ENCODE measurements at regions not wholly inside any gene's neighbourhood (a gene's known extent, or its start where the extent isn't known, plus 50 kb on each side); places are given as distances from the start of the nearest gene placed in this dataset.
"Not testable (repeated sequence)": the region's sequence is repeated elsewhere in the genome, so short reads cannot be mapped to it uniquely, and the experiment has no call there.

DNA sequence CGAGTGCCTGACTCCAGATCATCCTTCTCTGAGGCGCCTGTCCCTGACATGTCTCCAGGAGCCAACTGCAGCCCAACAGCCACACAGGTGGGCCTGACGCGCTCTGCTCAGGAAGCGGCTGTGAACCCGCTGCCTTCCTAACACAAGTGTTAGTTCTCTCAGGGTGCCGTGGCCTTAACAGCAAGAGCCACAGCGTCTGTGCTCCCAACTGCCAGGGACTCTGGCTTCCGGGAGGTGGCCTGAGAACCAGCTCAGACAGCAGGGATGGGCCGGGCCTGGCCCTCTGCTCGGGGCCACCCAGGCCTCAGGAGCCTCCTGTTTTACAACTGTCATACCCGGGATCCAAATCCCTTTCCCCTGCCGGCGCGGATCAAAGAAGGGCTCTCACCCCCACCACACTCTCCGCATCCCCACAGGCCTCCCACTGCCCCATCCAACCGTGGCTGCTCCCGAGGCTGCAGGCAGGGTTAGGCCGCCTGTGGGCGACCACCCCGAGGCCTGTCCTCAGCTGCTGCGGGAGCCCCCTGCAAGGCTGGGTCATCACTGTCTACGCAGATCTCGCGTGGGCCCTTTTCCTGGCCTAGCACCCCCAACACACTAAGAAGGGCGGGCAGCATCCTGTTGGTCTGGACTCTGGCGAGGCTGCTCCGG, 114.2 kb upstream of the ZNF236 start:
- no peaks in the 10 kb centered on the region for H3K36me3 Mint-ChIP-seq
- no peak overlapping the region for H3K4me3 Mint-ChIP-seq
- no peak overlapping the region for H3K27ac Mint-ChIP-seq
- H3K9me3 Mint-ChIP-seq, result no peaks in the 10 kb centered on the region
- DNase-seq, result no peak
- H3K4me1 Mint-ChIP-seq, result no peaks in the 10 kb centered on the region
- peaks cover 17% of the 10 kb centered on the region for H3K27me3 Mint-ChIP-seq

DNA sequence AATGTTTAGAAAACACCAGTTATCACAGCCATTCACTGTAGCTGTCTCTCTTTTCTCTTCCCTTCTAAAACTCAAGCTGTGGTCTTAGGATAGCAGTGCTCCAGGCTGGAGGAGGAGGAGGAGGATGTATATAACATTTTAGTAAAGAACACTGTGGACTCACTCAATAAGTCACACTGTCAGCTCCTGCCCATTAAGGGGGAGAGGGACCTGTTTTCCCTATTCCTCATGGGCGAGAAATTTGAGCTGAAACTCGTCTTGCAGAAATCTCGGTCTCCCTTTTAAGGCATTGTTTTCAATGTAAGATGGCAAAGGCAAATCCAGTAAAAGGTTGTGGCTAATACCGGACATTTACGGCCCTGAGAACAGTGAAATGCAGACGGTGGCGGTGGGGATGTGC, 114.8 kb upstream of the ZNF236 start:
- Mint-ChIP-seq H3K4me3 (no peak overlapping the region), H3K36me3 (no peaks in the 10 kb centered on the region), H3K27ac (no peak overlapping the region), H3K9me3 (no peaks in the 10 kb centered on the region), H3K27me3 (peaks cover 13% of the 10 kb centered on the region), H3K4me1 (no peaks in the 10 kb centered on the region)
- DNase-seq, result no peak

DNA sequence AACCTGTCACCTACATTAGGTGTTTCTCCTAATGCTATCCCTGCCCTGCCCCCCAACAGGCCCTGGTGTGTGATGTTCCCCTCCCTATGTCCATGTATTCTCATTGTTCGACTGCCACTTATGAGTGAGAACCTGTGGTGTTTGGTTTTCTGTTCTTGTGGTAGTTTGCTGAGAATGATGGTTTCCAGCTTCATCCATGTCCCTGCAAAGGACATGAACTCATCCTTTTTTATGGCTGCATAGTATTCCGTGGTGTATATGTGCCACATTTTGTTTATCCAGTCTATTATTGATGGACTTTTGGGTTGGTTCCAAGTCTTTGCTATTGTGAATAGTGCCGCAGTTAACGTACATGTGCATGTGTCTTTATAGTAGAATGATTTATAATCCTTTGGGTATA, 117.8 kb upstream of the ZNF236 start:
- H3K27ac Mint-ChIP-seq, H3K36me3 Mint-ChIP-seq, H3K9me3 Mint-ChIP-seq, H3K4me3 Mint-ChIP-seq, H3K4me1 Mint-ChIP-seq, DNase-seq: not testable (repeated sequence)
- H3K27me3 Mint-ChIP-seq, result peaks cover 25% of the 10 kb centered on the region

DNA sequence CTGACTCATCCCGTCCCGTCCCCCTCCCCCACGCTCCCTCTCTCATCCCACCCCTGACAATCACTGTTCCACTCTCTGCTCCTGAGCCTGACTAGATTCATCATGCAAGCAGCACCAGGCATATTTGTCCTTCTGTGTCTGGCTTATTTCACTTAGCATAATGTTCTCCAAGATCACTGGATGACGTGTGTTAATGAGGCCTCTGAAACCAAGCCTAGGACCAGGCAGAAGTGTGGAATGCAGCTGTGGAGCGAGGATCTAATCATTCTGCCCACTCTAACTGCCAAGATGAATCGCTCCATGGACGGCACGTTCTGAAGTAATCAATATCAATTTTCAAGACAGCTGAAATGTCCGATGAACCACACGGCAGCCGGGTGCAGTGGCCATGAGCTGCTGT, 122.4 kb upstream of the ZNF236 start:
- Mint-ChIP-seq H3K27me3 (peaks cover 53% of the 10 kb centered on the region), H3K27ac (no peak overlapping the region), H3K9me3 (no peaks in the 10 kb centered on the region), H3K36me3 (no peaks in the 10 kb centered on the region), H3K4me1 (peaks cover 3% of the 10 kb centered on the region), H3K4me3 (no peak overlapping the region)
- no peak for DNase-seq

DNA sequence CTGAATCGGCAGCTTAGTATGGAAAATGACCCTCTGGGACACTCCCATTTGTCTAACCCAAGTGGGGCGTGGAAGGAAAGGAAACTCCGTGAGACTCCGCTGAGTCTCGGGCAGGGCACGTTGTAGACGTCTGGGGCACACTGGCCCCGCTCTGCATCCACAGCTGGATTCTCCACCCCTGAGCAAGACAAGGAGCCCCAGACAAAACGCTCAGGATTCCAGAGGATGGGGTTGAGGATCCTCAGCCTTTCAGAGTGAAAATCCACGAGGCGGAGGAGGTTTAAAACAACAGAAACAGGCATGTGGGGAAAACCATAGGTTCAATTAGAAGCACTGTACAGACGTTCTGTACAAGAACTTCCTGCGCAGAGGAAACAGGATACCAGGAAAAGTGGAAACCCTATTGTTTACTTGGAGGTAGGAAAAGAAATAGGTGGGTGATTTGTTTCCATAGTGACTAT, 124.9 kb upstream of the ZNF236 start:
- Mint-ChIP-seq H3K9me3 (no peaks in the 10 kb centered on the region), H3K27me3 (peaks cover 59% of the 10 kb centered on the region), H3K36me3 (no peaks in the 10 kb centered on the region), H3K4me3 (no peak overlapping the region), H3K27ac (no peak overlapping the region), H3K4me1 (peaks cover 3% of the 10 kb centered on the region)
- no peak for DNase-seq

DNA sequence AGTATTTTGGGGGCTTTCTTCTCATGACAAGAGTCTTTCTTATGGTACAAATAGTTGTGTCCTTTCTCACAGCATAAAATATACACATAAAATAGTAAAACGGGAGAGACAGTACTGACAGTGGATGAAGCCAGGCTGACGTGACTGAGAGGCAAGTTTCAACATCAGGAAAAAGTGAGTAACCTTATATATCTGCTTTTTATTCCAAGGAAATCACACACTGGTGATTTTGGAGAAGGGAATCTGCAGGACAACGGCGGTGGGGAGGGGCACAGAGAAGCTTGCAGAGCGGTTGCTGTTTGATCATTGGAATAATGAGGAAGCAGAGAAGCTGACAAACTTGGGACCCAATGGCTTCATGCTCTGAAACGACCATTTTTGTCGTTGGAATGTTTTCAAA, 130.6 kb upstream of the ZNF236 start:
- H3K27me3 Mint-ChIP-seq, result peaks cover 72% of the 10 kb centered on the region
- no peaks in the 10 kb centered on the region for H3K9me3 Mint-ChIP-seq
- peaks cover 16% of the 10 kb centered on the region for H3K4me1 Mint-ChIP-seq
- no peak for DNase-seq
- H3K4me3 Mint-ChIP-seq, result no peak overlapping the region
- no peaks in the 10 kb centered on the region for H3K36me3 Mint-ChIP-seq
- no peak overlapping the region for H3K27ac Mint-ChIP-seq

DNA sequence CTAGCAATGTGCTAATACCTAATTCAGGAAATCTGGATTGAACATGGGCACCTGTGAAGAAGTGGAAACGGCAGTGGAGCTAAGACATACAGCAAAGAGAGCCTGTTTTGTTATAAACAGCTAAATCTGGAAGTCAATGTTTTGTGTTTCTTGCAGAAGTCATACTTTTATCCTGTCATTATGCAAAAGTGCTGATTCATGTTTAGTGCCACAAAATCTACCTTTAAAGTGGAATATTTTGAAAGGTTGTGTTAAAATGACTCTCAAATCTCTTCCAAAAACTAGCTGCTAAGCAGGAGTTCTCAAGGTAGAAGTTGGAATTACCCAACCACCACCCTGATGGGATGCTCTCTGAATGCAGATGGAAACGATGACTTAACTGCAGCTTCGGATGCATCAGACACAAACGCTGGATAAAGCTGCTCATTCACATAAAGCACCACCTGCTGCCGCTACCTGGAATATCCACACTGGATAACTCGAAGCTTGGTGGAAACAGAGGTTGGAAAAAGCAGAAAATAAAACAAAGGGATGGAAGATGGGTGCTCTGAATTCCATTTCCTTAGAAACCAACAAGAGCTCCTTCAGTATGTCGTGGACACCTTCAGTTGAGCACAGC, 132.6 kb upstream of the ZNF236 start:
- Mint-ChIP-seq H3K36me3 (no peaks in the 10 kb centered on the region), H3K9me3 (no peaks in the 10 kb centered on the region), H3K27ac (no peak overlapping the region), H3K27me3 (peaks cover 70% of the 10 kb centered on the region), H3K4me1 (peaks cover 18% of the 10 kb centered on the region), H3K4me3 (no peak overlapping the region)
- DNase-seq, result no peak

DNA sequence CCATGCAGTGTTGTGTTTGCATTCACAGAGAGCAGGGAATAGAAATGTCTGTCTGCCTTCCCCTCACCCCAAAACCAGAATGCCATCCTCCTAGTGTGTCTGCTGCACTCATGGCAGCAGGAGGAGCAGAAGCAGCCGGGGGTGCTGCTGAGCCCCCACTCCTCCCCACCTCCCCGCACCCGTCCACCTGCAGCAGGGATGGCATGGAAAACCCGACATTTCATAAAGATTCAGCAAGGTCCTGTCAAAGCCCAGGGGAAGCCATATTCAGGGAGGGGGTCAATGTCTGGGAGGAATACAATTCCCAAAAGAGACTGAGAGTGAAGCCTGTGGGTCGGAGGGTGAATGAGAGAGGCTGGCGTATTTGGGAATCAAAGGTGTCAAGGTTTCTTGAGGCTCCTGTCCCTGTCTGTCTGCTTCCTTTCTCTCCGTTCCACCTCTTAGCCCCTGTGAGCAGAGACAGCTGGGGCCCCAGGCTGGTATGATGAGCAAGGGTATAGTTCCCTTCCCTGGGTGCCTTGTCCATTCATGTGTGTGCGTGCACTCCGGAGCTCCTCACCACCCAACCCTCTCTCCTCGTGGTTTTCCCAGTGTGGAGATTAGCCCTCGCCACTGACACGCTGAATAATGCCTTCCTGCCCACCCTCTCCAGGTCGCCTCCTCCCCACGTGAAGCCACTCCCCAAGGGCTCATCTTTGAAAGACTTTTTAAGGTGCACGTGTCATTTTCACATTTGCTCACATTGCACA, 133.5 kb upstream of the ZNF236 start:
- DNase-seq, result no peak
- H3K36me3 Mint-ChIP-seq, result no peaks in the 10 kb centered on the region
- H3K27me3 Mint-ChIP-seq, result peaks cover 70% of the 10 kb centered on the region
- H3K27ac Mint-ChIP-seq, result no peak overlapping the region
- no peaks in the 10 kb centered on the region for H3K9me3 Mint-ChIP-seq
- no peak overlapping the region for H3K4me3 Mint-ChIP-seq
- peaks cover 18% of the 10 kb centered on the region for H3K4me1 Mint-ChIP-seq

DNA sequence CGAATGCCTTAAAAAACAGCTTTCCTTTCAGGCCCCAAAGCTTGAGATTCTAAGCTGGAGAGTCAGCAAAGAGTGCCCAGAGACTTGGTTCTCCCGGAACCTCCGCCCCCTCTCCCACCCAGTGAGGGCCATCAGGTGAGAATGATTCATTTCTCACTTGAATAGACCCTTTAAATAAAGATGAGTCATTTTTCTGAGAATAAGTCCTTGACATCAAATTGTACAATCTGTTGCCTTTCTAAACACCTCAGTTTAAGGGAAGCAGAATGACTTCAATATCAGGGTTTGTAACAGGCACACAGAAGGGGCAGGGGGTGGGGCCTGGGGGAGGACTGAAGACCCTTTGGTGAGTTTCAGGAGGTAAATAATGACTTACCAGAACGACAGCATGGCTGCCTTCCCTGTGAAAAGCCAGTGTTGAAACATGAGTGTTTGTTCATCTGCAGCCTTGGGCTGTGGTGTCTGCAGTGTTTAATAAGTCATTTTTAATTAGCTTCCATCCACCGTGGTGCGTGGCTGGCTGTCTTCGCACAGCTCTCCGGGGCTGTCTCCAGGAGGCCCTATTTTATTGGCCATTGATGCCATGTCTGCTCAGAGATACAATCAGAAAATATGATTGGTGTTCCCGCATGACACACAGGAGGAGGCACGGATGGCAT, 134.9 kb upstream of the ZNF236 start:
- Mint-ChIP-seq H3K9me3 (no peaks in the 10 kb centered on the region), H3K27ac (no peak overlapping the region), H3K27me3 (peaks cover 61% of the 10 kb centered on the region), H3K4me1 (peaks cover 18% of the 10 kb centered on the region), H3K36me3 (no peaks in the 10 kb centered on the region), H3K4me3 (no peak overlapping the region)
- DNase-seq, result peak; percentile 60

DNA sequence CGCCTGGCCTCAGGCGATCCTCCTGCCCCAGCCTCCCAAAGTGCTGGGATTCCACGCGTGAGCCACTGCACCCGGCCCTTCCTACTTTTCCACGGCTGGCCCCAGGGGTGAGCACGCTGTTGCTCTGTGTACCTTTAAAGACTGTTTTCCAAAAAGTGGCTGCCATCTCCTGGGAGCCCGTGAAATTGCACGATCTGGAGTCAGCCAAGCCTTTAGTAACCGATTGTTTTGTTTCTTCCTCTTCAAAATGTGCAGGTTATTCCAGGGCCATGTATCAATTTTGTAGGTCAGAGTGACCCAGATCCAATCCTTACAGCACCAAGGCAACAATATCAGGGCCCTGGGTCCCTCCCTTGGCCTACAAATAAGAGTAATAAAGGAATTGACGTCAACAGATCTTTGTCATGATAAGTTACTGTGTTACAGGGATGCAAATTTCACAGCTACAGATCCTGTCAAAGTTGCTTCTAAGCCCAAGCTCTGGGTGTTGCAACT, 135.6 kb upstream of the ZNF236 start:
- no peaks in the 10 kb centered on the region for H3K36me3 Mint-ChIP-seq
- H3K27ac Mint-ChIP-seq, result peak overlapping the region; percentile 77
- no peaks in the 10 kb centered on the region for H3K9me3 Mint-ChIP-seq
- DNase-seq, result peak; percentile 11
- H3K27me3 Mint-ChIP-seq, result peaks cover 65% of the 10 kb centered on the region
- peaks cover 18% of the 10 kb centered on the region for H3K4me1 Mint-ChIP-seq
- no peak overlapping the region for H3K4me3 Mint-ChIP-seq

DNA sequence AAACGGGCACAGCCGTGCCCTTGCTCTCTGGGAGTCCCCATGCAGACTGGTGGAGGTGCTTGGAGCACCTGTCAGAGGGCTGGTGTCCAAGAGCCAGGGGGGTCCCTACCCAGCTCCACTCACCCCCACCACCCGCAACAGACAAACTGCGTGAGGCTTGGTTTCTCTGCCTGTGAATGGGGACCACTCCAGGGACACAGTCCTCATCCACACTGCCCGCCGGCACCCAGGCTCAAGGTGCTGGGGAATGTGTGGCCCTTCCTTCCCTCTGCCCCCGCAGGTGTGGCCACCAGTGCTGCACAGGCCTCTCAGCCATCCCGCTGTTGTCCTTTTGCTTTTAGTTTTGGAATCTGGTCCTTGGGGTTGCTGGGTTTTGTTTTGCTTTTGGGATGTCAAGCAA, 136.5 kb upstream of the ZNF236 start:
- H3K36me3 Mint-ChIP-seq, result no peaks in the 10 kb centered on the region
- H3K4me1 Mint-ChIP-seq, result peaks cover 18% of the 10 kb centered on the region
- H3K9me3 Mint-ChIP-seq, result no peaks in the 10 kb centered on the region
- H3K27ac Mint-ChIP-seq, result no peak overlapping the region
- H3K4me3 Mint-ChIP-seq, result no peak overlapping the region
- no peak for DNase-seq
- H3K27me3 Mint-ChIP-seq, result peaks cover 57% of the 10 kb centered on the region

DNA sequence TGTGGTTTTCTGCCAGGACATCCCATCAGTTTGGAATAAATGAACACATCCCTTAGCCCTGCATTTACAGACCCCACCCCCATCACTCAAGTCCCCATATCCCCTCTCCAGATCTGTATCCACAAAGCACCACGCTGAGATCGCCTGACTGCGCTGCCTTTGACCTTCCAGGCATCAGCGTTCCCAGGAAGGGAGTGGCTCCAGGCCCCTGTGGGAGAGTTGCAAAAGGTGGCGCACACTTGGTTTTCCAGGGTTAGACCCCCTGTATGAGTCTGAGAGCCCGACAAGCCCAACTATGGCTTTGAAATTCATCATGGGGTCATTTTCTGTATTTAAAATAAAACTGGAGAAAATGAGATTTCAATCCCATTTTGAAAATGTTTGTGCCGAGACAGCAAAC, 137.0 kb upstream of the ZNF236 start:
- Mint-ChIP-seq H3K9me3 (no peaks in the 10 kb centered on the region), H3K4me1 (peaks cover 18% of the 10 kb centered on the region)
- DNase-seq, result no peak

DNA sequence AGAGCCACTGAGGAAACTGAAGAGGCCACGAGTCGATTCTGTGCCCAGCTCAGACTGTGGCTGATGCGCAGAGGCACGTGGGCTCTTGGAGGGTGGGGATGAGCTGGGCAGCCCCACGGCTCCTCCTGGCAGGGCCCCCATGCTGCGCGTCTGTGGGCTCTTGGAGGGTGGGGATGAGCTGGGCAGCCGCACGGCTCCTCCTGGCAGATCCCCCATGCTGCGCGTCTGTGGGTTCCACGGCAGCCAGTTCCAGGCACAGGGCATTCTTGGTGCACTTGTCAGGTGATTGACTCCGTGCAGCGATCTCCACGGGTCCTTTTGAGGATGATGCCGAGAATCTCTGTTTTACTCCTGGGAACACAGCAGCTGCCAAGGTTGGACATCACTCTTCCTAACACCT, 138.1 kb upstream of the ZNF236 start:
- H3K36me3 Mint-ChIP-seq, result no peaks in the 10 kb centered on the region
- no peak overlapping the region for H3K27ac Mint-ChIP-seq
- H3K27me3 Mint-ChIP-seq, result peaks cover 42% of the 10 kb centered on the region
- DNase-seq, result no peak
- H3K4me1 Mint-ChIP-seq, result peaks cover 15% of the 10 kb centered on the region
- H3K9me3 Mint-ChIP-seq, result no peaks in the 10 kb centered on the region
- H3K4me3 Mint-ChIP-seq, result no peak overlapping the region

More for the DNA sequence above, 137.0 kb upstream of the ZNF236 start:
- Mint-ChIP-seq H3K4me3 (no peak overlapping the region), H3K27ac (no peak overlapping the region), H3K27me3 (peaks cover 53% of the 10 kb centered on the region), H3K36me3 (no peaks in the 10 kb centered on the region)

DNA sequence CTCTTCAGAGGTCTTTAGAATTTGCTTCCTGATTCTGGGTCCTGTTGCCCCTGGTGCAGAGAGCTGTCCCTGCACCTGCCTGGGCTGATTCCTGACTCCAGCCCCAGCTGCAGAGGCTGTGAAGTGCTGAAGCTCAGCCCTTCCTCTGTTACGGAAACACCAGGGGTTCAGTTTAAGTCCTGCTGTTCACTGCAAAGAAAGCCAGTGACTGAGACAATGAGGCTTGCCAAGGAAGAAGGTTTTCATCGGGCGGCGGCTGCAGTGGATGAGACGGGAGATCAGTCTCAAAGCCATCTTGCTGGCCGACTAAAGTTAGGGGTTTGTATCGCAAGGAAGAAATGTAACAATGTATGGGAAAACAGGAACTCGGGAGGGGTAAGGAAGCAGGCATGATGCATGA, 142.4 kb upstream of the ZNF236 start:
- no peaks in the 10 kb centered on the region for H3K4me1 Mint-ChIP-seq
- H3K27ac Mint-ChIP-seq, result no peak overlapping the region
- DNase-seq, result no peak
- peaks cover 19% of the 10 kb centered on the region for H3K27me3 Mint-ChIP-seq
- H3K36me3 Mint-ChIP-seq, result no peaks in the 10 kb centered on the region
- no peaks in the 10 kb centered on the region for H3K9me3 Mint-ChIP-seq
- no peak overlapping the region for H3K4me3 Mint-ChIP-seq

DNA sequence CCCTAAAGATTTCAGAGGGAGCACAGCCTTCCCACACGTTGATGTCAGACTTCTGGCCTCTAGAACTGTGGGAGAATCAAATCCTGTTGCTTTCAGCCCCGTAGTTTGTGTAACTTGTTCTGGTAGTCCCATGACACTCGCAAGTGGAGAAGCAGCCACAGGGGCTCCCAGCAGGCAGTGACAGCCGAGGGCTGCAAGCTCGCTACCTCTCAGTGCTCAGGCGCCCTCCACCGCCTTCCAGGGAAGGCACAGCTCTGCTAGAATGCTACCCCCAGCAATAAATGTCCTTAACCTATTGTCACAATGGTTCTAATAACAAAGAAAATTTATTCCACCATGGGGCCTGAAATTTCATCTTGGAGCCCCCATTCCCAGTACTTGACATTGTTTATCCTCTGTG, 143.1 kb upstream of the ZNF236 start:
- Mint-ChIP-seq H3K9me3 (no peaks in the 10 kb centered on the region), H3K27ac (no peak overlapping the region), H3K27me3 (peaks cover 19% of the 10 kb centered on the region), H3K4me3 (no peak overlapping the region), H3K4me1 (no peaks in the 10 kb centered on the region), H3K36me3 (no peaks in the 10 kb centered on the region)
- DNase-seq, result no peak
